ENCODE measurements at regions not wholly inside any gene's neighbourhood (a gene's known extent, or its start where the extent isn't known, plus 50 kb on each side); places are given as distances from the start of the nearest gene placed in this dataset.

DNA sequence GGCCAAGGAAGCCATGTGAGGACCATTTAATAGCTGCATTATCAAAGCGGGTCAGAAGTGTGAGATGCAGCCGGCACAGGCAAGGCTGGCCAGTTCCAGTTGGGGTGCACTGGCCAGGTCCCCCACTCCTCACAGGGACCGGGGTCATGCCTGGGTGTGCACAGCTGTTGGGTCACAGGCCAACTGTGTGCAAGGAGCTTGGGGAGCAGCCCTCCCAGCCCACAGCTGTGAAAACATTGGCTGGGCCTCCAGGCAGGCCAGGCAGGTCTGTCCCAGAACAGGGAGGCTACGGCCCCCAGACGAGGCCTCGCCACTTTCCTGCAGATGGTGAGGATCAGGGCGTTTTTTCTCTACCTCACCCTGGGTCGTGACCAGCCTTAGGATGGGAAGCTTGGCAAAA lies 521.0 kb downstream of the NTRK3 start (continued):
- TF ChIP-seq, protein P1, sequence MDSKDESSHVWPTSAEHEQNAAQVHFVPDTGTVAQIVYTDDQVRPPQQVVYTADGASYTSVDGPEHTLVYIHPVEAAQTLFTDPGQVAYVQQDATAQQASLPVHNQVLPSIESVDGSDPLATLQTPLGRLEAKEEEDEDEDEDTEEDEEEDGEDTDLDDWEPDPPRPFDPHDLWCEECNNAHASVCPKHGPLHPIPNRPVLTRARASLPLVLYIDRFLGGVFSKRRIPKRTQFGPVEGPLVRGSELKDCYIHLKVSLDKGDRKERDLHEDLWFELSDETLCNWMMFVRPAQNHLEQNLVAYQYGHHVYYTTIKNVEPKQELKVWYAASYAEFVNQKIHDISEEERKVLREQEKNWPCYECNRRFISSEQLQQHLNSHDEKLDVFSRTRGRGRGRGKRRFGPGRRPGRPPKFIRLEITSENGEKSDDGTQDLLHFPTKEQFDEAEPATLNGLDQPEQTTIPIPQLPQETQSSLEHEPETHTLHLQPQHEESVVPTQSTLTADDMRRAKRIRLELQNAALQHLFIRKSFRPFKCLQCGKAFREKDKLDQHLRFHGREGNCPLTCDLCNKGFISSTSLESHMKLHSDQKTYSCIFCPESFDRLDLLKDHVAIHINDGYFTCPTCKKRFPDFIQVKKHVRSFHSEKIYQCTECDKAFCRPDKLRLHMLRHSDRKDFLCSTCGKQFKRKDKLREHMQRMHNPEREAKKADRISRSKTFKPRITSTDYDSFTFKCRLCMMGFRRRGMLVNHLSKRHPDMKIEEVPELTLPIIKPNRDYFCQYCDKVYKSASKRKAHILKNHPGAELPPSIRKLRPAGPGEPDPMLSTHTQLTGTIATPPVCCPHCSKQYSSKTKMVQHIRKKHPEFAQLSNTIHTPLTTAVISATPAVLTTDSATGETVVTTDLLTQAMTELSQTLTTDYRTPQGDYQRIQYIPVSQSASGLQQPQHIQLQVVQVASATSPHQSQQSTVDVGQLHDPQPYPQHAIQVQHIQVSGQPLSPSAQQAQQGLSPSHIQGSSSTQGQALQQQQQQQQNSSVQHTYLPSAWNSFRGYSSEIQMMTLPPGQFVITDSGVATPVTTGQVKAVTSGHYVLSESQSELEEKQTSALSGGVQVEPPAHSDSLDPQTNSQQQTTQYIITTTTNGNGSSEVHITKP (CRISPR knock-in tag; IDR thresholded peaks at IDR 0.05; ENCODE audit: low read depth): no peak
- TF ChIP-seq ZNF446 (CRISPR knock-in tag; IDR thresholded peaks at IDR 0.05) (no peak), SRY (CRISPR knock-in tag; IDR thresholded peaks at IDR 0.05) (no peak)

DNA sequence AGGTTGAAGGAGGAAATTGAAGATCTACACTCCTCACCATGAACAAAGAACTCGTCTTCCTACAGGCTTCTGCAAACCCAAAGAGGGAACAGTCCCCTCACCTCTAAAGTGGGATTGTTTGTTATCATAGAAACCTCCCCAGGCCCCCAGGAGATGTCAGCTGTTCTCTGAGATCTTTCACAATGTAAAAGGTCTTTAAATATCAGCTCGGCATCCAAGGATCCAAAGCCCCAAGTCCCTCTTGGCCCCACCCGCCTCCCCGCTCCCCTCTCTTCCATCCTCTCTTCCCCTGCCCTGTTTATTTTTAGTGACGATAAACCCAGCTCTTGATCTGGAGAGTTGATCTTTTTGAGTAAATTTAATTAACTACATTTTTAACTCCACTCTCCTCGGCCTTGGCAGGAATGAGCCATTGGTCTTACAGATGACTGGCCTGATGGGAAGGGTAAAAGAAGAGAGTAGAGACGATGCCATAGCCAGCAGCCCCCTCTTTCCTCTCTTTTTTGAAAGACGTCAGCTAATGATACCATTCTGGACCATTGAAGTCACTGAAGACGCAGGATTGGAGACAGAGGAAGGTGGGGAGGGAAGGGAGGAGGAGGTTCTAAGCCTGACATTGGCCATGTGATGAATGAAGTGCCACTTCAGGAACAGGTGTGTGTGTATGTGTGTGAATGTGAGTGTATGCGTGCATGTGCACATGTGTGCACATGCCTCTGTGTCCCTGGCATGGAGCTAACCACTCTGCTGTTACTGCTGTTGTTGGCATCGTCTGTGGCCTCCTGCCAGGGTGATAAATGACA lies 521.8 kb downstream of the NTRK3 start:
- Histone ChIP-seq H3K9me3 (ENCODE audit: low read length) (peaks cover 38% of the 10 kb centered on the region), H3K9ac (ENCODE audit: insufficient read depth, low read depth, low read length) (no peak overlapping the region), H3K36me3 (replicated peaks in 1 of 2; ENCODE audit: control insufficient read depth in 1 of 2, insufficient read depth in 2 of 2, low read length in 2 of 2) (no peaks in the 10 kb centered on the region), H3K4me2 (ENCODE audit: low read depth, low read length) (no peak overlapping the region), H2AFZ (ENCODE audit: low read length) (no peak overlapping the region), H3K27me3 (ENCODE audit: control insufficient read depth in 1 of 2, insufficient read depth in 2 of 2, low read length in 2 of 2) (no peaks in the 10 kb centered on the region), H3K79me2 (ENCODE audit: insufficient read depth, low read length) (no peaks in the 10 kb centered on the region), H3K4me1 (ENCODE audit: insufficient read depth, low read length) (no peaks in the 10 kb centered on the region), H3K27ac (ENCODE audit: extremely low read length, insufficient read depth, low read length) (no peak overlapping the region), H3K4me3 (replicated peaks in 1 of 3; ENCODE audit: insufficient read depth in 1 of 3, low read depth in 2 of 3, low read length in 3 of 3) (no peak overlapping the region), H4K20me1 (ENCODE audit: insufficient read depth, low read length) (no peaks in the 10 kb centered on the region)
- WGBS (ENCODE audit: low lambda C conversion rate): 7% methylated on average over 11 of the region's 11 CpGs
- no peak for DNase-seq (ENCODE audit: low spot score)
- in situ Hi-C loops (cut with HindIII; ENCODE audit: extremely low pct_ligation_motif_present, low pct_unique_long_range_greater_than_20kb): no loop called here
- BruUV-seq (replicated peaks): no TSS peak
- TF ChIP-seq FOXP1 (IDR thresholded peaks at IDR 0.05): no peak
- no peak for TF ChIP-seq FOXP1 (CRISPR knock-in tag; IDR thresholded peaks at IDR 0.05)
- TF ChIP-seq TOPORS (CRISPR knock-in tag; IDR thresholded peaks at IDR 0.05): no peak
- POLR2A ChIA-PET: no interaction called here
- no peak for FAIRE-seq
- CTCF ChIA-PET (ENCODE audit: low intra/inter-chr PET ratio, low total read pairs): no interaction called here
- intact Hi-C loops (cut with micrococcal nuclease; ENCODE audit: unreplicated experiment): no loop called here
- ATAC-seq: no peak

All from HepG2 (cell line).